SK-N-SH (cell line): ENCODE measurements at regions not wholly inside any gene's neighbourhood (a gene's known extent, or its start where the extent isn't known, plus 50 kb on each side); places are given as distances from the start of the nearest gene placed in this dataset.

ENCODE experiments used
- EP300 ChIP-seq, 2 experiments: IDR thresholded peaks; 2 replicates each; pipeline versions ENCODE4 v1.4.0 to v1.6.1; 2012; ENCODE audit warnings: borderline replicate concordance in 1 of 2, low read depth in 1 of 2, low read length in 1 of 2
- NFIC ChIP-seq: IDR thresholded peaks from 2 replicates; pipeline ENCODE4 v1.4.0; 2012; ENCODE audit warnings: borderline replicate concordance
- SMC3 ChIP-seq: IDR thresholded peaks from 2 replicates; pipeline ENCODE4 v1.6.1; 2012; ENCODE audit warnings: low read depth, low read length, improper control_type of control experiment
- TF ChIP-seq, protein P1 (sequence below): fragments of 200-600 bp; sonication (generic); IDR thresholded peaks from 2 replicates; pipeline ENCODE4 v1.6.1; 2017; ENCODE audit warnings: antibody characterized with exemption, mild to moderate bottlenecking, moderate library complexity
- TF ChIP-seq, protein P2 (sequence below): IDR thresholded peaks from 2 replicates; pipeline ENCODE4 v1.4.0; 2012; ENCODE audit warnings: low read depth, borderline replicate concordance
- TF ChIP-seq, protein P3 (sequence below): IDR thresholded peaks from 2 replicates; pipeline ENCODE4 v1.6.1; 2012; ENCODE audit warnings: mild to moderate bottlenecking, low read depth, low read length, moderate library complexity

DNA sequence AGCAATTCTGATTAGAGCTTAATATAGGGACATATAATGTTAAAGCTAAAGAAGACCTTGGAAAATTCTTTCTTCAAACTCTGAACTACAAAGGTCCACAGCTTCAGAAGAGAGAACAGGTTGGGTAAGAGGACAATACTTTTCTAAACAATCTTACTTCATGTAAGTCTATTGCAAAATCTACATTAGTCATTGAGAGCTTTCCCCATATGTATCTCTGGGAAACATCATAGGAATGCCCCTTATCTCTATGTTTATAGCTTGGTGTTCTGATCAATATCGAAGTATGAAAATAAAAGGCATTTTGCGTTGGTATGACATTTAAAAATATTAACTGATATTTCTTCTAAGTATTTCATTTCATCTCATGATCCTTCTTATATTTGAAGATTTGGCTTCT lies 962.6 kb downstream of the AACS start:
- TF ChIP-seq, protein P1, sequence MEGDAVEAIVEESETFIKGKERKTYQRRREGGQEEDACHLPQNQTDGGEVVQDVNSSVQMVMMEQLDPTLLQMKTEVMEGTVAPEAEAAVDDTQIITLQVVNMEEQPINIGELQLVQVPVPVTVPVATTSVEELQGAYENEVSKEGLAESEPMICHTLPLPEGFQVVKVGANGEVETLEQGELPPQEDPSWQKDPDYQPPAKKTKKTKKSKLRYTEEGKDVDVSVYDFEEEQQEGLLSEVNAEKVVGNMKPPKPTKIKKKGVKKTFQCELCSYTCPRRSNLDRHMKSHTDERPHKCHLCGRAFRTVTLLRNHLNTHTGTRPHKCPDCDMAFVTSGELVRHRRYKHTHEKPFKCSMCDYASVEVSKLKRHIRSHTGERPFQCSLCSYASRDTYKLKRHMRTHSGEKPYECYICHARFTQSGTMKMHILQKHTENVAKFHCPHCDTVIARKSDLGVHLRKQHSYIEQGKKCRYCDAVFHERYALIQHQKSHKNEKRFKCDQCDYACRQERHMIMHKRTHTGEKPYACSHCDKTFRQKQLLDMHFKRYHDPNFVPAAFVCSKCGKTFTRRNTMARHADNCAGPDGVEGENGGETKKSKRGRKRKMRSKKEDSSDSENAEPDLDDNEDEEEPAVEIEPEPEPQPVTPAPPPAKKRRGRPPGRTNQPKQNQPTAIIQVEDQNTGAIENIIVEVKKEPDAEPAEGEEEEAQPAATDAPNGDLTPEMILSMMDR, result no peak
- TF ChIP-seq NFIC, result no peak
- TF ChIP-seq, protein P2, sequence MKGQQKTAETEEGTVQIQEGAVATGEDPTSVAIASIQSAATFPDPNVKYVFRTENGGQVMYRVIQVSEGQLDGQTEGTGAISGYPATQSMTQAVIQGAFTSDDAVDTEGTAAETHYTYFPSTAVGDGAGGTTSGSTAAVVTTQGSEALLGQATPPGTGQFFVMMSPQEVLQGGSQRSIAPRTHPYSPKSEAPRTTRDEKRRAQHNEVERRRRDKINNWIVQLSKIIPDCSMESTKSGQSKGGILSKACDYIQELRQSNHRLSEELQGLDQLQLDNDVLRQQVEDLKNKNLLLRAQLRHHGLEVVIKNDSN, result no peak
- no peak for TF ChIP-seq SMC3
- TF ChIP-seq EP300 (IDR thresholded peaks at IDR 0.05; ENCODE audit: borderline replicate concordance in 1 of 2, low read depth in 1 of 2, low read length in 1 of 2), result no peak
- TF ChIP-seq, protein P3, sequence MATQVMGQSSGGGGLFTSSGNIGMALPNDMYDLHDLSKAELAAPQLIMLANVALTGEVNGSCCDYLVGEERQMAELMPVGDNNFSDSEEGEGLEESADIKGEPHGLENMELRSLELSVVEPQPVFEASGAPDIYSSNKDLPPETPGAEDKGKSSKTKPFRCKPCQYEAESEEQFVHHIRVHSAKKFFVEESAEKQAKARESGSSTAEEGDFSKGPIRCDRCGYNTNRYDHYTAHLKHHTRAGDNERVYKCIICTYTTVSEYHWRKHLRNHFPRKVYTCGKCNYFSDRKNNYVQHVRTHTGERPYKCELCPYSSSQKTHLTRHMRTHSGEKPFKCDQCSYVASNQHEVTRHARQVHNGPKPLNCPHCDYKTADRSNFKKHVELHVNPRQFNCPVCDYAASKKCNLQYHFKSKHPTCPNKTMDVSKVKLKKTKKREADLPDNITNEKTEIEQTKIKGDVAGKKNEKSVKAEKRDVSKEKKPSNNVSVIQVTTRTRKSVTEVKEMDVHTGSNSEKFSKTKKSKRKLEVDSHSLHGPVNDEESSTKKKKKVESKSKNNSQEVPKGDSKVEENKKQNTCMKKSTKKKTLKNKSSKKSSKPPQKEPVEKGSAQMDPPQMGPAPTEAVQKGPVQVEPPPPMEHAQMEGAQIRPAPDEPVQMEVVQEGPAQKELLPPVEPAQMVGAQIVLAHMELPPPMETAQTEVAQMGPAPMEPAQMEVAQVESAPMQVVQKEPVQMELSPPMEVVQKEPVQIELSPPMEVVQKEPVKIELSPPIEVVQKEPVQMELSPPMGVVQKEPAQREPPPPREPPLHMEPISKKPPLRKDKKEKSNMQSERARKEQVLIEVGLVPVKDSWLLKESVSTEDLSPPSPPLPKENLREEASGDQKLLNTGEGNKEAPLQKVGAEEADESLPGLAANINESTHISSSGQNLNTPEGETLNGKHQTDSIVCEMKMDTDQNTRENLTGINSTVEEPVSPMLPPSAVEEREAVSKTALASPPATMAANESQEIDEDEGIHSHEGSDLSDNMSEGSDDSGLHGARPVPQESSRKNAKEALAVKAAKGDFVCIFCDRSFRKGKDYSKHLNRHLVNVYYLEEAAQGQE, result no peak
